HFFc6 (cell line): ENCODE measurements at regions not wholly inside any gene's neighbourhood (a gene's known extent, or its start where the extent isn't known, plus 50 kb on each side); places are given as distances from the start of the nearest gene placed in this dataset.
A peak's percentile ranks its signal among the peaks of the same experiment; 100 is the strongest.

Source experiments
- DNase-seq: peaks from one replicate; pipeline ENCODE4 v3.0.0-alpha.2; 2018
- H3K27ac Mint-ChIP-seq: 2 replicates; pipeline ENCODE4 v1.8.0; 2020; ENCODE audit warnings: mild to moderate bottlenecking, mixed read lengths
- H3K27me3 Mint-ChIP-seq: 2 replicates; pipeline ENCODE4 v1.8.0; 2021; ENCODE audit warnings: mild to moderate bottlenecking, moderate library complexity, mixed read lengths; ENCODE audit not compliant: insufficient read depth
- H3K36me3 Mint-ChIP-seq: 2 replicates; pipeline ENCODE4 v1.8.0; 2021; ENCODE audit warnings: low read depth, mixed read lengths
- H3K4me1 Mint-ChIP-seq: 2 replicates; pipeline ENCODE4 v1.8.0; 2020; ENCODE audit warnings: low read depth, mixed read lengths
- H3K4me3 Mint-ChIP-seq: 2 replicates; pipeline ENCODE4 v1.8.0; 2020; ENCODE audit warnings: mild to moderate bottlenecking, moderate library complexity, mixed read lengths
- H3K9me3 Mint-ChIP-seq: 2 replicates; pipeline ENCODE4 v1.8.0; 2020; ENCODE audit warnings: mild to moderate bottlenecking, mixed read lengths
- CTCF ChIP-seq: fragments of 200-600 bp; sonication (generic); IDR thresholded peaks from 2 replicates; pipeline ENCODE4 v1.5.0; 2021; ENCODE audit warnings: antibody characterized with exemption, mild to moderate bottlenecking

GRCh38 chr10:125348536-125348935 lies 188.2 kb upstream of the CTBP2 start:
- H3K9me3 Mint-ChIP-seq: no peaks in the 10 kb centered on the region
- H3K4me3 Mint-ChIP-seq: no peak overlapping the region
- H3K36me3 Mint-ChIP-seq: no peaks in the 10 kb centered on the region
- no peak for TF ChIP-seq CTCF
- H3K27ac Mint-ChIP-seq: no peak overlapping the region
- DNase-seq: no peak
- H3K4me1 Mint-ChIP-seq: no peaks in the 10 kb centered on the region
- H3K27me3 Mint-ChIP-seq: peaks cover 6% of the 10 kb centered on the region

DNA sequence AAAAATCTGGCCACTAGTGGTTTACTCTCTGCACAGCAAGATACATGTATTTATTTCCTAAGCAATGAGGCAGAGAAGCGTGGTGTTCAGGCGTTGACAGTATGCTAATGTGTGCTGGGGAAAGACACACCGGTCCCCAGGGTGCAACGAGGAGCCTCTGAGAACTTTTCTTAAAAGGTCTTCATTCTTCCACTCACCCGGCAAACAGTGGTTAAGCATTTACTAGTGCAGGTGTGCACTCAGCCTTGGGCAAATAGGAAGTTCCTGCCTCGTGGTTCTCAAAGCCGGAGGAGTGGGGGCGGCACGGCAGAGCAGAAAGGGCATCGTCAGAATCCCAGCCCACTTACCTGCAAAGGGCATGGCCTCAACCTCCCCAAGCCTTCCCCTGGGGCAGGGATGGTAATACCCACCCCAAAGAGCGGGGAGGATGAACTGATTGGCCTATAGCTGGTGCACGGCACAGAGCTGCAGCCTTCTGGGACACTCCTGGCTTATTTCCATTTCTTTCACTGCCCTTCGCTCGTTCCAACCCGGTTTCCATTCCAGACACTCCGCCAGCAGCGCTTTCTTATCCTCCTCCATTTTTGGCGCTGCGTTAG lies 184.3 kb upstream of the CTBP2 start:
- Mint-ChIP-seq H3K4me3 (no peak overlapping the region), H3K36me3 (no peaks in the 10 kb centered on the region), H3K27ac (no peak overlapping the region), H3K4me1 (no peaks in the 10 kb centered on the region), H3K27me3 (peaks cover 6% of the 10 kb centered on the region), H3K9me3 (no peaks in the 10 kb centered on the region)
- no peak for TF ChIP-seq CTCF
- no peak for DNase-seq

GRCh38 chr10:125343983-125344382 lies 183.6 kb upstream of the CTBP2 start:
- Mint-ChIP-seq H3K4me3 (no peak overlapping the region), H3K4me1 (no peaks in the 10 kb centered on the region), H3K9me3 (no peaks in the 10 kb centered on the region), H3K27me3 (peaks cover 6% of the 10 kb centered on the region), H3K36me3 (no peaks in the 10 kb centered on the region), H3K27ac (no peak overlapping the region)
- no peak for DNase-seq
- TF ChIP-seq CTCF: no peak

DNA sequence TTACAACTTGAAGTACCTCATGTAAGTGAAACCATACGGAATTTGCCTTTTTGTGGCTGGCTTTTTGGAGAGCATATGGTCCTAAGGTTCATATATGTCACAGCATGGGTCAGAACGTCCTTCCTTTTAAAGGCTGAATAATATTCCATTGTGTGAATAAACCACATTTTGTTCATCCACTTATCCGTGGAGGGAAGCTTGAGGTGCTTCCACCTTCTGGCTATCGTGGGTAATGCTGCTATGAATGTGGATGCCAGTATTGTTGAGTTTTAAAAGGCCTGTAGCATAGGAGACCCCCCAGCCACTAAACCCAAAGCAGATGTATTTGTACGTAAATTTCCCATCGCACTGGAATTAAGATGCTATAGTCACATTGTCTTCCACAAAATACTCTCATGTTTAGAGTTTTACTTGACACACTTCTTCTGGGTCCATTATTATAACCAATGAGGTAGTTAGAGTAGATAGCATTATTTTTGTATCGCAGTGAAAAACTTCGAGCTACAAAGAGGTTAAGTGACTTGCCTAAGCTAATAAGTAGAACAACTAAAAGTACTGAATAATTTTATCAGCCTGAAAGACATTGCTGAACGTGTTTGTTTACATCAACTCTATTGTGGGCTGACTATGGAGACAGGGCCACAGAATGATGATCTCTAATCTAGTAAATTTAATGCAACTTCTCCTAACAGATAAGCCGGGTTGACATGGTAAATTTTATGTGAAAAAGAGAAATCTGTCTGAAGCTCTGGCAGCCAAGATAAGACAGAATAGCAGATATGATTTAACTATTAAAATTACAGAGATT lies 183.0 kb upstream of the CTBP2 start:
- DNase-seq: peak; percentile 8
- Mint-ChIP-seq H3K4me1 (no peaks in the 10 kb centered on the region), H3K36me3 (no peaks in the 10 kb centered on the region), H3K27ac (no peak overlapping the region), H3K9me3 (no peaks in the 10 kb centered on the region), H3K27me3 (peaks cover 6% of the 10 kb centered on the region), H3K4me3 (no peak overlapping the region)
- TF ChIP-seq CTCF: peak; percentile 79

- Mint-ChIP-seq H3K27me3 (peaks cover 10% of the 10 kb centered on the region), H3K4me1 (no peaks in the 10 kb centered on the region), H3K4me3 (no peak overlapping the region), H3K27ac (no peak overlapping the region), H3K36me3 (no peaks in the 10 kb centered on the region), H3K9me3 (no peaks in the 10 kb centered on the region)
- DNase-seq: no peak
- TF ChIP-seq CTCF: no peak
Observed at GRCh38 chr10:125341611-125342010, 181.2 kb upstream of the CTBP2 start.
